ENCODE measurements at regions not wholly inside any gene's neighbourhood (a gene's known extent, or its start where the extent isn't known, plus 50 kb on each side); places are given as distances from the start of the nearest gene placed in this dataset.

- no peak for DNase-seq (ENCODE audit: low read depth)
Measured at GRCh38 chr1:4600615-4601460, 53.6 kb upstream of the AJAP1 start.

GRCh38 chr1:4601941-4602340 lies 52.5 kb upstream of the AJAP1 start:
- DNase-seq (ENCODE audit: low read depth): no peak

GRCh38 chr1:4602462-4603294 lies 51.7 kb upstream of the AJAP1 start:
- DNase-seq (ENCODE audit: low read depth): no peak

- DNase-seq (ENCODE audit: low read depth): peak; percentile 79
Measured at GRCh38 chr1:4603295-4604110, 50.9 kb upstream of the AJAP1 start.

Data from HT1080 (cell line).